ENCODE measurements at regions not wholly inside any gene's neighbourhood (a gene's known extent, or its start where the extent isn't known, plus 50 kb on each side); places are given as distances from the start of the nearest gene placed in this dataset.

GRCh38 chr13:40072663-40073120 lies 417.2 kb downstream of the COG6 start:
- H3K27ac Mint-ChIP-seq = no peak overlapping the region
- peaks cover under 1% of the 10 kb centered on the region for H3K9me3 Mint-ChIP-seq

GRCh38 chr13:40074338-40074737 lies 418.9 kb downstream of the COG6 start:
- CTCF ChIA-PET = interaction anchor here (0.6 to 0.9 kb wide), 2 partner anchors 10 to 72 kb away, joined by 3 read pairs; no protein-coding TSS in a partner anchor
- no peak for DNase-seq

More at GRCh38 chr13:40072663-40073120, 417.2 kb downstream of the COG6 start:
- Mint-ChIP-seq H3K4me3 (no peak overlapping the region), H3K27me3 (no peaks in the 10 kb centered on the region), H3K4me1 (peaks cover 23% of the 10 kb centered on the region), H3K36me3 (no peaks in the 10 kb centered on the region)
- DNase-seq = no peak
- CTCF ChIA-PET = no interaction called here

GRCh38 chr13:40075281-40075680 lies 419.8 kb downstream of the COG6 start:
- Mint-ChIP-seq H3K9me3 (peaks cover 1% of the 10 kb centered on the region), H3K36me3 (no peaks in the 10 kb centered on the region), H3K27ac (no peak overlapping the region), H3K4me1 (peaks cover 8% of the 10 kb centered on the region), H3K27me3 (no peaks in the 10 kb centered on the region), H3K4me3 (no peak overlapping the region)
- CTCF ChIA-PET = interaction anchor here (0.9 kb wide), 1 partner anchor 9 kb away, joined by 3 read pairs; no protein-coding TSS in a partner anchor
- no peak for DNase-seq

More at GRCh38 chr13:40074338-40074737, 418.9 kb downstream of the COG6 start:
- no peak overlapping the region for H3K27ac Mint-ChIP-seq
- no peak overlapping the region for H3K4me3 Mint-ChIP-seq
- no peaks in the 10 kb centered on the region for H3K36me3 Mint-ChIP-seq
- peaks cover 1% of the 10 kb centered on the region for H3K9me3 Mint-ChIP-seq
- no peaks in the 10 kb centered on the region for H3K27me3 Mint-ChIP-seq
- H3K4me1 Mint-ChIP-seq = peaks cover 17% of the 10 kb centered on the region

- no peaks in the 10 kb centered on the region for H3K36me3 Mint-ChIP-seq
- CTCF ChIA-PET = interaction anchor here (1.0 to 1.3 kb wide), 2 partner anchors 8 to 13 kb away, joined by 5 to 6 read pairs; no protein-coding TSS in a partner anchor
- H3K27me3 Mint-ChIP-seq = no peaks in the 10 kb centered on the region
- H3K4me3 Mint-ChIP-seq = no peak overlapping the region
- DNase-seq = no peak
- no peaks in the 10 kb centered on the region for H3K4me1 Mint-ChIP-seq
- peaks cover 5% of the 10 kb centered on the region for H3K9me3 Mint-ChIP-seq
- H3K27ac Mint-ChIP-seq = no peak overlapping the region
These were observed 421.4 kb downstream of the COG6 start for GRCh38 chr13:40076765-40077362.

- Mint-ChIP-seq H3K4me1 (no peaks in the 10 kb centered on the region), H3K36me3 (no peaks in the 10 kb centered on the region), H3K27ac (no peak overlapping the region), H3K4me3 (no peak overlapping the region), H3K9me3 (peaks cover 5% of the 10 kb centered on the region), H3K27me3 (no peaks in the 10 kb centered on the region)
- CTCF ChIA-PET = interaction anchor here (1.0 to 1.3 kb wide), 2 partner anchors 8 to 12 kb away, joined by 5 to 6 read pairs; no protein-coding TSS in a partner anchor
- DNase-seq = no peak
These were observed 422.1 kb downstream of the COG6 start for GRCh38 chr13:40077396-40078027.

GRCh38 chr13:40079721-40080120 lies 424.3 kb downstream of the COG6 start:
- Mint-ChIP-seq H3K4me3 (no peak overlapping the region), H3K27me3 (no peaks in the 10 kb centered on the region), H3K4me1 (no peaks in the 10 kb centered on the region), H3K9me3 (peaks cover 5% of the 10 kb centered on the region), H3K36me3 (no peaks in the 10 kb centered on the region), H3K27ac (no peak overlapping the region)
- no peak for DNase-seq
- CTCF ChIA-PET = interaction anchor here (0.9 to 1.6 kb wide), 4 partner anchors 10 to 19 kb away, joined by 3 to 6 read pairs (median 3); no protein-coding TSS in a partner anchor

- Mint-ChIP-seq H3K4me3 (no peak overlapping the region), H3K9me3 (peaks cover 5% of the 10 kb centered on the region), H3K36me3 (no peaks in the 10 kb centered on the region), H3K27me3 (no peaks in the 10 kb centered on the region), H3K27ac (no peak overlapping the region), H3K4me1 (no peaks in the 10 kb centered on the region)
- DNase-seq = no peak
- CTCF ChIA-PET = interaction anchor here (0.9 kb wide), 1 partner anchor 11 kb away, joined by 3 read pairs; no protein-coding TSS in a partner anchor
These were observed 425.2 kb downstream of the COG6 start for GRCh38 chr13:40080676-40081075.

GRCh38 chr13:40082639-40083038 lies 427.2 kb downstream of the COG6 start:
- Mint-ChIP-seq H3K27me3 (no peaks in the 10 kb centered on the region), H3K36me3 (no peaks in the 10 kb centered on the region), H3K9me3 (peaks cover 4% of the 10 kb centered on the region), H3K27ac (no peak overlapping the region), H3K4me3 (no peak overlapping the region), H3K4me1 (no peaks in the 10 kb centered on the region)
- CTCF ChIA-PET = no interaction called here
- DNase-seq = no peak

- H3K36me3 Mint-ChIP-seq = no peaks in the 10 kb centered on the region
- H3K27me3 Mint-ChIP-seq = no peaks in the 10 kb centered on the region
- H3K4me3 Mint-ChIP-seq = no peak overlapping the region
- H3K4me1 Mint-ChIP-seq = no peaks in the 10 kb centered on the region
- CTCF ChIA-PET = interaction anchor here (0.6 to 2.5 kb wide), 2 partner anchors 9 to 14 kb away, joined by 3 to 12 read pairs; no protein-coding TSS in a partner anchor
- DNase-seq = no peak
- H3K27ac Mint-ChIP-seq = no peak overlapping the region
- peaks cover 3% of the 10 kb centered on the region for H3K9me3 Mint-ChIP-seq
These were observed 428.4 kb downstream of the COG6 start for GRCh38 chr13:40083841-40084240.

- Mint-ChIP-seq H3K27me3 (peaks cover 1% of the 10 kb centered on the region), H3K9me3 (peaks cover 3% of the 10 kb centered on the region), H3K4me3 (no peak overlapping the region), H3K36me3 (no peaks in the 10 kb centered on the region), H3K4me1 (no peaks in the 10 kb centered on the region), H3K27ac (no peak overlapping the region)
- CTCF ChIA-PET = interaction anchor here (0.7 to 2.5 kb wide), 2 partner anchors 16 to 399 kb away, joined by 3 to 12 read pairs; no protein-coding TSS in a partner anchor
- DNase-seq = no peak
These were observed 429.5 kb downstream of the COG6 start for GRCh38 chr13:40084934-40085333.

GRCh38 chr13:40087091-40088002 lies 431.9 kb downstream of the COG6 start:
- no peaks in the 10 kb centered on the region for H3K9me3 Mint-ChIP-seq
- CTCF ChIA-PET = interaction anchor here (0.6 kb wide), 1 partner anchor 14 kb away, joined by 3 read pairs; no protein-coding TSS in a partner anchor
- no peak overlapping the region for H3K27ac Mint-ChIP-seq
- peaks cover 5% of the 10 kb centered on the region for H3K27me3 Mint-ChIP-seq
- DNase-seq = no peak
- no peak overlapping the region for H3K4me3 Mint-ChIP-seq
- H3K36me3 Mint-ChIP-seq = no peaks in the 10 kb centered on the region
- H3K4me1 Mint-ChIP-seq = no peaks in the 10 kb centered on the region

- DNase-seq = no peak
- peaks cover 4% of the 10 kb centered on the region for H3K9me3 Mint-ChIP-seq
These were observed 438.6 kb downstream of the COG6 start for GRCh38 chr13:40094056-40094455.

GRCh38 chr13:40095695-40096356 lies 440.4 kb downstream of the COG6 start:
- Mint-ChIP-seq H3K36me3 (peaks cover 13% of the 10 kb centered on the region), H3K27me3 (no peaks in the 10 kb centered on the region), H3K9me3 (peaks cover 15% of the 10 kb centered on the region), H3K27ac (no peak overlapping the region), H3K4me3 (no peak overlapping the region), H3K4me1 (peaks cover 18% of the 10 kb centered on the region)
- no peak for DNase-seq
- CTCF ChIA-PET = interaction anchor here (0.7 to 1.3 kb wide), 3 partner anchors 34 to 111 kb away, joined by 3 to 5 read pairs (median 3); no protein-coding TSS in a partner anchor

More at GRCh38 chr13:40094056-40094455, 438.6 kb downstream of the COG6 start:
- H3K4me1 Mint-ChIP-seq = peaks cover 18% of the 10 kb centered on the region
- CTCF ChIA-PET = no interaction called here
- H3K27me3 Mint-ChIP-seq = peaks cover 5% of the 10 kb centered on the region
- H3K36me3 Mint-ChIP-seq = peaks cover 10% of the 10 kb centered on the region
- H3K4me3 Mint-ChIP-seq = no peak overlapping the region
- H3K27ac Mint-ChIP-seq = no peak overlapping the region
